Subcutaneous abdominal adipose tissue (tissue), 5 donors: ENCODE measurements at regions not wholly inside any gene's neighbourhood (a gene's known extent, or its start where the extent isn't known, plus 50 kb on each side); places are given as distances from the start of the nearest gene placed in this dataset.

Source experiments
- H3K27ac ChIP-seq: one replicate; pipeline ENCODE4 v1.7.0; 2013; ENCODE audit warnings: low read depth, mild to moderate bottlenecking, inconsistent platforms, low read length, moderate library complexity
- H3K27me3 ChIP-seq, 5 donors: one replicate each; pipeline ENCODE4 v1.7.0; 2013; ENCODE audit warnings: low read length in 5 of 5, inconsistent platforms in 1 of 5; ENCODE audit not compliant: control insufficient read depth in 5 of 5, insufficient read depth in 4 of 5
- H3K36me3 ChIP-seq, 5 donors: one replicate each; pipeline ENCODE4 v1.7.0; 2013; ENCODE audit warnings: low read length in 5 of 5; ENCODE audit not compliant: control insufficient read depth in 5 of 5, insufficient read depth in 5 of 5
- H3K4me1 ChIP-seq, 5 donors: one replicate each; pipeline ENCODE4 v1.7.0; 2013; ENCODE audit warnings: low read length in 5 of 5, mild to moderate bottlenecking in 3 of 5, moderate library complexity in 1 of 5; ENCODE audit not compliant: control insufficient read depth in 5 of 5, insufficient read depth in 5 of 5
- H3K4me3 ChIP-seq, 5 donors: one replicate each; pipeline ENCODE4 v1.7.0; 2013; ENCODE audit warnings: low read length in 5 of 5, low read depth in 1 of 5
- H3K9ac ChIP-seq, 5 donors: one replicate each; pipeline ENCODE4 v1.7.0; 2013; ENCODE audit warnings: low read length in 5 of 5, mild to moderate bottlenecking in 4 of 5, moderate library complexity in 3 of 5
- H3K9me3 ChIP-seq, 5 donors: one replicate each; pipeline ENCODE4 v1.7.0; 2013; ENCODE audit warnings: low read length in 5 of 5; ENCODE audit not compliant: control insufficient read depth in 5 of 5
- donor health status: healthy.
- donor health status: healthy.
- donor health status: healthy.
- donor health status: healthy.
- donor health status: healthy.

GRCh38 chrX:131944936-131945902 is 77.9 kb upstream of the STK26 start:
- H3K9ac ChIP-seq = no peak overlapping the region
- no peak overlapping the region for H3K27ac ChIP-seq
- H3K27me3 ChIP-seq = peaks cover 0 to 7% (median 3%) of the 10 kb centered on the region in 5 donors
- no peaks in the 10 kb centered on the region for H3K4me1 ChIP-seq
- H3K36me3 ChIP-seq = no peaks in the 10 kb centered on the region
- no peak overlapping the region for H3K4me3 ChIP-seq
- H3K9me3 ChIP-seq = no peaks in the 10 kb centered on the region

- H3K36me3 ChIP-seq = no peaks in the 10 kb centered on the region
- no peaks in the 10 kb centered on the region for H3K4me1 ChIP-seq
- H3K9me3 ChIP-seq = no peaks in the 10 kb centered on the region
- H3K9ac ChIP-seq = no peak overlapping the region
- H3K4me3 ChIP-seq = no peak overlapping the region
- no peak overlapping the region for H3K27ac ChIP-seq
- H3K27me3 ChIP-seq = peaks cover 0 to 10% (median 0%) of the 10 kb centered on the region in 5 donors
These were observed 71.9 kb upstream of the STK26 start for GRCh38 chrX:131951166-131951565.

GRCh38 chrX:131955099-131955777 is 67.9 kb upstream of the STK26 start:
- Histone ChIP-seq H3K4me3 (no peak overlapping the region), H3K27me3 (peaks cover 0 to 10% (median 0%) of the 10 kb centered on the region in 5 donors), H3K9ac (no peak overlapping the region), H3K36me3 (no peaks in the 10 kb centered on the region), H3K4me1 (no peaks in the 10 kb centered on the region), H3K27ac (no peak overlapping the region), H3K9me3 (no peaks in the 10 kb centered on the region)

GRCh38 chrX:131958724-131959123 is 64.4 kb upstream of the STK26 start:
- H3K36me3 ChIP-seq = no peaks in the 10 kb centered on the region
- no peaks in the 10 kb centered on the region for H3K9me3 ChIP-seq
- H3K27me3 ChIP-seq = peaks cover 0 to 10% (median 0%) of the 10 kb centered on the region in 5 donors
- H3K27ac ChIP-seq = no peak overlapping the region
- no peak overlapping the region for H3K9ac ChIP-seq
- no peaks in the 10 kb centered on the region for H3K4me1 ChIP-seq
- no peak overlapping the region for H3K4me3 ChIP-seq

- no peak overlapping the region for H3K9ac ChIP-seq
- H3K27ac ChIP-seq = no peak overlapping the region
- no peaks in the 10 kb centered on the region for H3K36me3 ChIP-seq
- H3K9me3 ChIP-seq = peaks cover 0 to 4% (median 0%) of the 10 kb centered on the region in 5 donors
- no peak overlapping the region for H3K4me3 ChIP-seq
- no peaks in the 10 kb centered on the region for H3K4me1 ChIP-seq
- peaks cover 0 to 9% (median 2%) of the 10 kb centered on the region in 5 donors for H3K27me3 ChIP-seq
These were observed 52.8 kb upstream of the STK26 start for GRCh38 chrX:131970347-131970746.
